ENCODE measurements at regions not wholly inside any gene's neighbourhood (a gene's known extent, or its start where the extent isn't known, plus 50 kb on each side); places are given as distances from the start of the nearest gene placed in this dataset.

DNA sequence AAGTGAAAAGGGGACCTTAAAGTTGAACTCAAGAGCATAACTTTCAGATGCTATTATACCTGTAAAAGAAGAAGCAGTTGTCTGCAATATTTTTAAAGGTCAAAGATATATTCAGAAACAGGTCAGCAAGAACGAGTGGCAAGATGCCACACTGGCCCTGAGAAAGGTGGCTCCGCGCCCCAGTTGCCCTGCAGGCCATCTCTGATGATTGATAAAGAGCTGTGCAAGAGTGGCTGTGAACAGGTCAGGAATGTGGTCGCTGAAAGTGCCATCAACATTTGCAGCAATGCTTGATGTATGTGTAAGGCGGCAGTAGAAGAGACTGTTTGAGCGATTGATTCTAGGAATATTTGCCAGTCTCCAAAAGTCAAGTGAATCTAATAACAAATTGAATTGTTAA lies 664.2 kb upstream of the SLC10A2 start:
- Histone ChIP-seq H3K4me1 (ENCODE audit: insufficient read depth, low read length, severe bottlenecking) (no peaks in the 10 kb centered on the region), H3K9ac (ENCODE audit: low read length) (no peak overlapping the region), H4K20me1 (ENCODE audit: insufficient read depth, low read length) (no peaks in the 10 kb centered on the region), H3K27ac (ENCODE audit: low read depth, low read length, poor library complexity, severe bottlenecking) (no peak overlapping the region), H3K4me3 (ENCODE audit: low read depth, low read length, poor library complexity, severe bottlenecking) (no peak overlapping the region), H3K9me3 (ENCODE audit: low read length) (no peaks in the 10 kb centered on the region), H3K27me3 (ENCODE audit: insufficient read depth, low read length) (no peaks in the 10 kb centered on the region), H3K36me3 (ENCODE audit: insufficient read depth, low read length) (no peaks in the 10 kb centered on the region), H3F3A (ENCODE audit: insufficient read depth, low read length) (no peaks in the 10 kb centered on the region), H3K9me2 (ENCODE audit: low read depth, low read length) (no peaks in the 10 kb centered on the region), H3K4me2 (ENCODE audit: low read length) (no peak overlapping the region), H3K79me2 (ENCODE audit: insufficient read depth, low read length) (no peaks in the 10 kb centered on the region), H2AFZ (ENCODE audit: low read length) (no peak overlapping the region)
- TF ChIP-seq, protein P1, sequence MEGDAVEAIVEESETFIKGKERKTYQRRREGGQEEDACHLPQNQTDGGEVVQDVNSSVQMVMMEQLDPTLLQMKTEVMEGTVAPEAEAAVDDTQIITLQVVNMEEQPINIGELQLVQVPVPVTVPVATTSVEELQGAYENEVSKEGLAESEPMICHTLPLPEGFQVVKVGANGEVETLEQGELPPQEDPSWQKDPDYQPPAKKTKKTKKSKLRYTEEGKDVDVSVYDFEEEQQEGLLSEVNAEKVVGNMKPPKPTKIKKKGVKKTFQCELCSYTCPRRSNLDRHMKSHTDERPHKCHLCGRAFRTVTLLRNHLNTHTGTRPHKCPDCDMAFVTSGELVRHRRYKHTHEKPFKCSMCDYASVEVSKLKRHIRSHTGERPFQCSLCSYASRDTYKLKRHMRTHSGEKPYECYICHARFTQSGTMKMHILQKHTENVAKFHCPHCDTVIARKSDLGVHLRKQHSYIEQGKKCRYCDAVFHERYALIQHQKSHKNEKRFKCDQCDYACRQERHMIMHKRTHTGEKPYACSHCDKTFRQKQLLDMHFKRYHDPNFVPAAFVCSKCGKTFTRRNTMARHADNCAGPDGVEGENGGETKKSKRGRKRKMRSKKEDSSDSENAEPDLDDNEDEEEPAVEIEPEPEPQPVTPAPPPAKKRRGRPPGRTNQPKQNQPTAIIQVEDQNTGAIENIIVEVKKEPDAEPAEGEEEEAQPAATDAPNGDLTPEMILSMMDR (IDR thresholded peaks at IDR 0.05; ENCODE audit: low read length): no peak
- no peak for TF ChIP-seq EZH2 (IDR thresholded peaks at IDR 0.05; ENCODE audit: borderline replicate concordance, low read length)

DNA sequence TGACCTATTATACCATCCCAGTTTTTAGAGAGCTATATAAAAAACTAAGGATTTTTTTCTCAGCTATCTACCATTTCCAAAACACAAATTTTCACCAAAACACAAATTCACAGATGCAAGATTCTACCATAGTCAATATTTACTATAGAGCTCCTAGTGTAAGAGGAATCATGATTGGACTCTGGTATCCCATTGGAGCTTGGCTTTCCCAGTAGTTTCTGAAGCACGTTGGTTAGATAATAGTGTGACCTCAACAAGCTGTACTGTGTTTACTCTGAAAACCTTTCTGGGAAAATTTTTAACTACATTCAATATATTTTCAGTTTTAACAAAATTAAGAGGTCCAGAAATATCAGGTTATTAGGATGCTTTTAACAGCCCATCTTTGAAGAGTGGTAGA lies 660.6 kb upstream of the SLC10A2 start:
- H2AFZ ChIP-seq (ENCODE audit: low read length): no peak overlapping the region
- no peak overlapping the region for H3K4me3 ChIP-seq (ENCODE audit: low read depth, low read length, poor library complexity, severe bottlenecking)
- H3K9ac ChIP-seq (ENCODE audit: low read length): no peak overlapping the region
- H3K27me3 ChIP-seq (ENCODE audit: insufficient read depth, low read length): no peaks in the 10 kb centered on the region
- H3K27ac ChIP-seq (ENCODE audit: low read depth, low read length, poor library complexity, severe bottlenecking): no peak overlapping the region
- H3K9me2 ChIP-seq (ENCODE audit: low read depth, low read length): no peaks in the 10 kb centered on the region
- no peaks in the 10 kb centered on the region for H4K20me1 ChIP-seq (ENCODE audit: insufficient read depth, low read length)
- H3K36me3 ChIP-seq (ENCODE audit: insufficient read depth, low read length): no peaks in the 10 kb centered on the region
- no peaks in the 10 kb centered on the region for H3K79me2 ChIP-seq (ENCODE audit: insufficient read depth, low read length)
- H3K9me3 ChIP-seq (ENCODE audit: low read length): no peaks in the 10 kb centered on the region
- TF ChIP-seq EZH2 (IDR thresholded peaks at IDR 0.05; ENCODE audit: borderline replicate concordance, low read length): no peak
- TF ChIP-seq, protein P1 (IDR thresholded peaks at IDR 0.05; ENCODE audit: low read length): no peak
- H3K4me2 ChIP-seq (ENCODE audit: low read length): no peak overlapping the region
- no peaks in the 10 kb centered on the region for H3F3A ChIP-seq (ENCODE audit: insufficient read depth, low read length)
- H3K4me1 ChIP-seq (ENCODE audit: insufficient read depth, low read length, severe bottlenecking): no peaks in the 10 kb centered on the region

DNA sequence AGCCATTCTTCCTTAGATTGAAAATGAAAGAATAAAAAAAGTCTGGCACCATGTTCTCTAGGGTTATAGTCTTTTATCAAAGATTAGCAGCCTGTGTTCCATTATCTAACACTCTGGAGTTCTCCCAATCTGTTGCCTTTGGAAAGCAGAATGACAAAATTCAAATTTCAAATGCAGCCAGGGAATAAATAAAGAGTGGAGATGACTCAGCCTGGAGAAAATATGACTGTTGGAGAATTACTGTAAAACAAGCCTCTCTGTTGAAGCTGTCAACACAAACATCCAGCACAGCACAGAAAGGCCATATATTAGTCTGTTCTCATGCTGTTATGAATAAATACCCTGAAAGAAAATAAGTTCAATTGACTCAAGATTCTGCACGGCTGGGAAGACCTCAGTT lies 650.5 kb upstream of the SLC10A2 start:
- Histone ChIP-seq H4K20me1 (ENCODE audit: insufficient read depth, low read length) (no peaks in the 10 kb centered on the region), H3K9ac (ENCODE audit: low read length) (no peak overlapping the region), H3F3A (ENCODE audit: insufficient read depth, low read length) (no peaks in the 10 kb centered on the region), H3K4me3 (ENCODE audit: low read depth, low read length, poor library complexity, severe bottlenecking) (no peak overlapping the region), H3K9me2 (ENCODE audit: low read depth, low read length) (no peaks in the 10 kb centered on the region), H3K79me2 (ENCODE audit: insufficient read depth, low read length) (no peaks in the 10 kb centered on the region), H3K36me3 (ENCODE audit: insufficient read depth, low read length) (no peaks in the 10 kb centered on the region), H3K4me1 (ENCODE audit: insufficient read depth, low read length, severe bottlenecking) (no peaks in the 10 kb centered on the region), H3K4me2 (ENCODE audit: low read length) (no peak overlapping the region), H2AFZ (ENCODE audit: low read length) (no peak overlapping the region), H3K27ac (ENCODE audit: low read depth, low read length, poor library complexity, severe bottlenecking) (no peak overlapping the region), H3K27me3 (ENCODE audit: insufficient read depth, low read length) (no peaks in the 10 kb centered on the region), H3K9me3 (ENCODE audit: low read length) (no peaks in the 10 kb centered on the region)
- TF ChIP-seq, protein P1 (IDR thresholded peaks at IDR 0.05; ENCODE audit: low read length): no peak
- TF ChIP-seq EZH2 (IDR thresholded peaks at IDR 0.05; ENCODE audit: borderline replicate concordance, low read length): no peak
